WERI-Rb-1 (cell line): ENCODE measurements at regions not wholly inside any gene's neighbourhood (a gene's known extent, or its start where the extent isn't known, plus 50 kb on each side); places are given as distances from the start of the nearest gene placed in this dataset.

Experiments
- DNase-seq: peaks from one replicate; pipeline ENCODE4 v3.0.0-alpha.2; 2020
- H3K27ac ChIP-seq: fragments of 250-450 bp; sonication (Bioruptor Pico); 2 replicates; pipeline ENCODE4 v1.5.1; 2020; ENCODE audit warnings: mild to moderate bottlenecking, moderate library complexity
- H3K27me3 ChIP-seq: fragments of 250-450 bp; sonication (Bioruptor Pico); 2 replicates; pipeline ENCODE4 v1.5.1; 2021; ENCODE audit warnings: mild to moderate bottlenecking, low read depth, moderate library complexity; ENCODE audit not compliant: insufficient read depth, severe bottlenecking
- H3K36me3 ChIP-seq: fragments of 250-450 bp; sonication (Bioruptor Pico); 2 replicates; pipeline ENCODE4 v1.5.1; 2020; ENCODE audit warnings: mild to moderate bottlenecking, moderate library complexity
- H3K4me3 ChIP-seq: 2 replicates; pipeline ENCODE4 v1.5.1; 2011; ENCODE audit warnings: low read depth, mild to moderate bottlenecking, control low read depth, low read length
- H3K9me3 ChIP-seq: fragments of 250-450 bp; sonication (Bioruptor Pico); 2 replicates; pipeline ENCODE4 v1.5.1; 2021; ENCODE audit warnings: mild to moderate bottlenecking, moderate library complexity; ENCODE audit not compliant: severe bottlenecking
- CTCF ChIP-seq: IDR thresholded peaks from 2 replicates; pipeline ENCODE4 v1.5.1; 2011; ENCODE audit warnings: low read depth, mild to moderate bottlenecking, control low read depth, inconsistent platforms, low read length

GRCh38 chr5:103800741-103801495 is 238.3 kb upstream of the NUDT12 start:
- Histone ChIP-seq H3K4me3 (no peak overlapping the region), H3K27me3 (no peaks in the 10 kb centered on the region), H3K36me3 (no peaks in the 10 kb centered on the region), H3K9me3 (no peaks in the 10 kb centered on the region), H3K27ac (no peak overlapping the region)
- no peak for DNase-seq
- TF ChIP-seq CTCF = no peak

- TF ChIP-seq CTCF = no peak
- H3K36me3 ChIP-seq = no peaks in the 10 kb centered on the region
- DNase-seq = no peak
- H3K9me3 ChIP-seq = peaks cover 5% of the 10 kb centered on the region
- no peaks in the 10 kb centered on the region for H3K27me3 ChIP-seq
- no peak overlapping the region for H3K4me3 ChIP-seq
- H3K27ac ChIP-seq = no peak overlapping the region
Measured at GRCh38 chr5:103793595-103794182, 231.1 kb upstream of the NUDT12 start.

DNA sequence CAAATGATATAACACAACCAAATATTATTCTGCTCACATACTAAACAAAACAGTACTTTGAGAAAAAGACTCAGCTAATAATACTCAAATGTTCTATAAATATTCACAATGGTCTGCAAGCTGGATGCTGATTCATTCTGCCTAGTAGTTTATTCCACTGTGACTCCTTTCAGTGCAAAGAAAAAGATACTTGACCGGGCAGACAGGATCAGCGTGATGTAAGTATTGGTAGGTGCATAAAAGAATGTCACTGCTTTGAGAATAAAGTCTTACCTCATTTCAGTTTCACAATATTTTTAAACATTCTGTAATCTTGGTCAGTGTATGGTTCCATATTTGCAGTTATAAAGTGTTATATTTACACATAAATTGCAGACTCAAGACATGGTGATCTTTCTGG is 223.0 kb upstream of the NUDT12 start:
- DNase-seq = no peak
- H3K9me3 ChIP-seq = peaks cover 2% of the 10 kb centered on the region
- no peak overlapping the region for H3K27ac ChIP-seq
- no peaks in the 10 kb centered on the region for H3K27me3 ChIP-seq
- no peak for TF ChIP-seq CTCF
- no peaks in the 10 kb centered on the region for H3K36me3 ChIP-seq
- no peak overlapping the region for H3K4me3 ChIP-seq

GRCh38 chr5:103783669-103784068 is 221.1 kb upstream of the NUDT12 start:
- no peak for TF ChIP-seq CTCF
- no peak for DNase-seq
- Histone ChIP-seq H3K9me3 (peaks cover under 1% of the 10 kb centered on the region), H3K27me3 (no peaks in the 10 kb centered on the region), H3K27ac (no peak overlapping the region), H3K36me3 (no peaks in the 10 kb centered on the region), H3K4me3 (no peak overlapping the region)

GRCh38 chr5:103780794-103781193 is 218.2 kb upstream of the NUDT12 start:
- DNase-seq = no peak
- no peak overlapping the region for H3K4me3 ChIP-seq
- H3K36me3 ChIP-seq = no peaks in the 10 kb centered on the region
- no peaks in the 10 kb centered on the region for H3K27me3 ChIP-seq
- no peaks in the 10 kb centered on the region for H3K9me3 ChIP-seq
- H3K27ac ChIP-seq = no peak overlapping the region
- no peak for TF ChIP-seq CTCF

GRCh38 chr5:103774721-103775120 is 212.1 kb upstream of the NUDT12 start:
- no peak for DNase-seq
- no peak for TF ChIP-seq CTCF

More at GRCh38 chr5:103774721-103775120, 212.1 kb upstream of the NUDT12 start:
- Histone ChIP-seq H3K9me3 (no peaks in the 10 kb centered on the region), H3K36me3 (no peaks in the 10 kb centered on the region), H3K4me3 (no peak overlapping the region), H3K27me3 (no peaks in the 10 kb centered on the region), H3K27ac (no peak overlapping the region)
